ENCODE measurements at regions not wholly inside any gene's neighbourhood (a gene's known extent, or its start where the extent isn't known, plus 50 kb on each side); places are given as distances from the start of the nearest gene placed in this dataset.
A peak's percentile ranks its signal among the peaks of the same experiment; 100 is the strongest.

DNA sequence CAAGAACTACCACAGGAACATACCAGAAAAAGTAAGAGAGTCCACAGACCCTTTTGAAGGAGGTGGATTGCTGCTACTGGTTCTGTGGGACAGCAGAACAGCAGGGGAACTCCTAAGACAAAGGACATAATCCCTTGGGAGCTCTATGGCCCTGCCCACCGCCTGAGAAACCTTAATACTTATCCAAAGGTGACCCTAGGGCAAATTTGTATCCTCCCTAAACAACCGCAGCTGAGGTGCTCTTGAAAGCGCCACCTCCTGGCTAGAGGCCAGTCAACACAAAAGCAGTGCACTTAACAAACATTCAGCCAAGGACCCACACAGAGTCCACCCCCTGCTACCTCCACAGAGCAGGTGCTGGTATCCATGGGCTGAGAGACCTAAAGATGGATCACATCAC is 136.8 kb downstream of the ADAM29 start:
- TF ChIP-seq, protein P1, sequence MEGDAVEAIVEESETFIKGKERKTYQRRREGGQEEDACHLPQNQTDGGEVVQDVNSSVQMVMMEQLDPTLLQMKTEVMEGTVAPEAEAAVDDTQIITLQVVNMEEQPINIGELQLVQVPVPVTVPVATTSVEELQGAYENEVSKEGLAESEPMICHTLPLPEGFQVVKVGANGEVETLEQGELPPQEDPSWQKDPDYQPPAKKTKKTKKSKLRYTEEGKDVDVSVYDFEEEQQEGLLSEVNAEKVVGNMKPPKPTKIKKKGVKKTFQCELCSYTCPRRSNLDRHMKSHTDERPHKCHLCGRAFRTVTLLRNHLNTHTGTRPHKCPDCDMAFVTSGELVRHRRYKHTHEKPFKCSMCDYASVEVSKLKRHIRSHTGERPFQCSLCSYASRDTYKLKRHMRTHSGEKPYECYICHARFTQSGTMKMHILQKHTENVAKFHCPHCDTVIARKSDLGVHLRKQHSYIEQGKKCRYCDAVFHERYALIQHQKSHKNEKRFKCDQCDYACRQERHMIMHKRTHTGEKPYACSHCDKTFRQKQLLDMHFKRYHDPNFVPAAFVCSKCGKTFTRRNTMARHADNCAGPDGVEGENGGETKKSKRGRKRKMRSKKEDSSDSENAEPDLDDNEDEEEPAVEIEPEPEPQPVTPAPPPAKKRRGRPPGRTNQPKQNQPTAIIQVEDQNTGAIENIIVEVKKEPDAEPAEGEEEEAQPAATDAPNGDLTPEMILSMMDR (IDR thresholded peaks at IDR 0.05; ENCODE audit: control extremely low read depth in 1 of 3, insufficient read depth in 1 of 3, low read depth in 1 of 3, low read length in 3 of 3) = peak; percentile 60 to 75 (median 66)
- TF ChIP-seq EGR1 (IDR thresholded peaks at IDR 0.05; ENCODE audit: borderline replicate concordance, low read depth, low read length) (no peak), POLR2A (IDR thresholded peaks at IDR 0.05; ENCODE audit: control extremely low read depth in 1 of 2, low read depth in 2 of 2, low read length in 2 of 2) (no peak), ZNF274 (IDR thresholded peaks at IDR 0.05; ENCODE audit: borderline replicate concordance, extremely low read depth, low read length) (no peak), CBX8 (IDR thresholded peaks at IDR 0.05; ENCODE audit: borderline replicate concordance, low read depth, low read length) (no peak), EP300 (IDR thresholded peaks at IDR 0.05; ENCODE audit: borderline replicate concordance in 1 of 2, low read depth in 2 of 2, low read length in 2 of 2) (no peak), BRCA1 (IDR thresholded peaks at IDR 0.05; ENCODE audit: low read depth, low read length) (no peak), EZH2 (IDR thresholded peaks at IDR 0.05; ENCODE audit: low read depth, low read length, severe bottlenecking) (no peak), CEBPB (IDR thresholded peaks at IDR 0.05; ENCODE audit: low read depth, low read length) (no peak), POLR2AphosphoS5 (IDR thresholded peaks at IDR 0.05; ENCODE audit: low read depth, low read length) (no peak), CHD2 (IDR thresholded peaks at IDR 0.05; ENCODE audit: low read length) (no peak), FOSL1 (IDR thresholded peaks at IDR 0.05; ENCODE audit: insufficient read depth, low read depth, low read length) (no peak)
- TF ChIP-seq, protein P2, sequence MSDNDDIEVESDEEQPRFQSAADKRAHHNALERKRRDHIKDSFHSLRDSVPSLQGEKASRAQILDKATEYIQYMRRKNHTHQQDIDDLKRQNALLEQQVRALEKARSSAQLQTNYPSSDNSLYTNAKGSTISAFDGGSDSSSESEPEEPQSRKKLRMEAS (IDR thresholded peaks at IDR 0.05) = no peak

Measured in H1 (cell line).